Uterus (tissue), 3 donors: ENCODE measurements at regions not wholly inside any gene's neighbourhood (a gene's known extent, or its start where the extent isn't known, plus 50 kb on each side); places are given as distances from the start of the nearest gene placed in this dataset.

Experiments used
- DNase-seq, 2 donors: peaks; one replicate each; pipeline ENCODE4 v3.0.0-alpha.2; 2019 to 2020
- H3K27ac ChIP-seq, 2 donors: fragments of 200-600 bp; sonication (generic); 1 replicate in 1 of 2; 2 replicates in 1 of 2; pipeline ENCODE4 v1.5.1; 2016 to 2018
- H3K27me3 ChIP-seq, 2 donors: fragments of 200-600 bp; sonication (generic); one replicate each; pipeline ENCODE4 v1.5.1; 2018 to 2019; ENCODE audit warnings: control low read depth in 1 of 2
- H3K36me3 ChIP-seq, 2 donors: fragments of 200-600 bp; sonication (generic); one replicate each; pipeline ENCODE4 v1.5.1; 2019; ENCODE audit warnings: control low read depth in 1 of 2
- H3K4me1 ChIP-seq, 2 donors: fragments of 200-600 bp; sonication (generic); one replicate each; pipeline ENCODE4 v1.5.1; 2018 to 2019; ENCODE audit warnings: control low read depth in 1 of 2
- H3K4me3 ChIP-seq, 2 donors: fragments of 200-600 bp; sonication (generic); 1 replicate in 1 of 2; 2 replicates in 1 of 2; pipeline ENCODE4 v1.5.1; 2018 to 2019; ENCODE audit warnings: mild to moderate bottlenecking in 1 of 2
- H3K9me3 ChIP-seq, 2 donors: fragments of 200-600 bp; sonication (generic); one replicate each; pipeline ENCODE4 v1.5.1; 2019; ENCODE audit warnings: control low read depth in 1 of 2
- CTCF ChIP-seq, 4 experiments: fragments of 200-600 bp in 2 of 4; fragments of 450-650 bp in 2 of 4; sonication (generic) in 2 of 4; IDR thresholded peaks; one replicate each; pipeline ENCODE4 v1.5.1; 2016 to 2019; ENCODE audit warnings: antibody characterized with exemption in 4 of 4, mild to moderate bottlenecking in 2 of 4, moderate library complexity in 1 of 4
- POLR2A ChIP-seq, 2 donors: fragments of 450-650 bp; IDR thresholded peaks; one replicate each; pipeline ENCODE4 v1.6.1; 2016; ENCODE audit warnings: antibody characterized with exemption in 2 of 2, mild to moderate bottlenecking in 1 of 2, moderate library complexity in 1 of 2
- intact Hi-C: fragments of 100-400 bp; cut with DNase I; formaldehyde crosslinking; loops from one replicate; pipeline ENCODE4 v1.15.1; 2023; ENCODE audit warnings: low total_unique reads
- donor health status: DM: yes; HTN: yes; CAD: no.

- no peak overlapping the region for H3K27ac ChIP-seq
- DNase-seq, result no peak
- no peak for TF ChIP-seq POLR2A (IDR thresholded peaks at IDR 0.05)
- TF ChIP-seq CTCF (IDR thresholded peaks at IDR 0.05), result no peak
- H3K9me3 ChIP-seq, result no peaks in the 10 kb centered on the region
- intact Hi-C loops, result no loop called here
- H3K4me3 ChIP-seq, result no peak overlapping the region
- no peaks in the 10 kb centered on the region for H3K27me3 ChIP-seq
- no peaks in the 10 kb centered on the region for H3K4me1 ChIP-seq
- H3K36me3 ChIP-seq, result no peaks in the 10 kb centered on the region
Observed at GRCh38 chr5:35405938-35406337, 175.7 kb upstream of the PRLR start.

- H3K9me3 ChIP-seq, result no peaks in the 10 kb centered on the region
- no peak for DNase-seq
- TF ChIP-seq CTCF (IDR thresholded peaks at IDR 0.05) (no peak), POLR2A (IDR thresholded peaks at IDR 0.05) (no peak)
- intact Hi-C loops, result no loop called here
- no peak overlapping the region for H3K27ac ChIP-seq
- H3K4me1 ChIP-seq, result no peaks in the 10 kb centered on the region
- no peaks in the 10 kb centered on the region for H3K27me3 ChIP-seq
- H3K4me3 ChIP-seq, result no peak overlapping the region
- no peaks in the 10 kb centered on the region for H3K36me3 ChIP-seq
Observed at GRCh38 chr5:35404701-35405100, 174.4 kb upstream of the PRLR start.

- no peaks in the 10 kb centered on the region for H3K27me3 ChIP-seq
- no peaks in the 10 kb centered on the region for H3K36me3 ChIP-seq
- TF ChIP-seq CTCF (IDR thresholded peaks at IDR 0.05) (no peak), POLR2A (IDR thresholded peaks at IDR 0.05) (no peak)
- no peaks in the 10 kb centered on the region for H3K9me3 ChIP-seq
- intact Hi-C loops, result no loop called here
- no peaks in the 10 kb centered on the region for H3K4me1 ChIP-seq
- H3K27ac ChIP-seq, result no peak overlapping the region
- no peak overlapping the region for H3K4me3 ChIP-seq
- DNase-seq, result no peak
Observed at GRCh38 chr5:35393901-35394300, 163.6 kb upstream of the PRLR start.

GRCh38 chr5:35384658-35385057 lies 154.4 kb upstream of the PRLR start:
- intact Hi-C loops, result no loop called here
- Histone ChIP-seq H3K4me1 (no peaks in the 10 kb centered on the region), H3K36me3 (no peaks in the 10 kb centered on the region), H3K4me3 (no peak overlapping the region), H3K9me3 (no peaks in the 10 kb centered on the region), H3K27ac (no peak overlapping the region), H3K27me3 (no peaks in the 10 kb centered on the region)
- no peak for TF ChIP-seq CTCF (IDR thresholded peaks at IDR 0.05)
- no peak for TF ChIP-seq POLR2A (IDR thresholded peaks at IDR 0.05)
- no peak for DNase-seq

- Histone ChIP-seq H3K36me3 (no peaks in the 10 kb centered on the region), H3K27ac (no peak overlapping the region), H3K4me1 (no peaks in the 10 kb centered on the region), H3K4me3 (no peak overlapping the region), H3K9me3 (no peaks in the 10 kb centered on the region), H3K27me3 (no peaks in the 10 kb centered on the region)
- TF ChIP-seq CTCF (IDR thresholded peaks at IDR 0.05) (no peak), POLR2A (IDR thresholded peaks at IDR 0.05) (no peak)
- DNase-seq, result no peak
- intact Hi-C loops, result no loop called here
Observed at GRCh38 chr5:35383041-35383440, 152.8 kb upstream of the PRLR start.
